ACHN (cell line): ENCODE measurements at regions not wholly inside any gene's neighbourhood (a gene's known extent, or its start where the extent isn't known, plus 50 kb on each side); places are given as distances from the start of the nearest gene placed in this dataset.
A peak's percentile ranks its signal among the peaks of the same experiment; 100 is the strongest.
"Not testable (repeated sequence)": the region's sequence is repeated elsewhere in the genome, so short reads cannot be mapped to it uniquely, and the experiment has no call there.

Experiments
- DNase-seq: peaks from one replicate; pipeline ENCODE4 v3.0.0-alpha.2; 2015
- in situ Hi-C: cut with HindIII; loops from 2 replicates; pipeline ENCODE4 v1.10.0; 2017; ENCODE audit warnings: low sequenced_read_pairs, low pct_ligation_motif_present, low pct_unique_long_range_greater_than_20kb

DNA sequence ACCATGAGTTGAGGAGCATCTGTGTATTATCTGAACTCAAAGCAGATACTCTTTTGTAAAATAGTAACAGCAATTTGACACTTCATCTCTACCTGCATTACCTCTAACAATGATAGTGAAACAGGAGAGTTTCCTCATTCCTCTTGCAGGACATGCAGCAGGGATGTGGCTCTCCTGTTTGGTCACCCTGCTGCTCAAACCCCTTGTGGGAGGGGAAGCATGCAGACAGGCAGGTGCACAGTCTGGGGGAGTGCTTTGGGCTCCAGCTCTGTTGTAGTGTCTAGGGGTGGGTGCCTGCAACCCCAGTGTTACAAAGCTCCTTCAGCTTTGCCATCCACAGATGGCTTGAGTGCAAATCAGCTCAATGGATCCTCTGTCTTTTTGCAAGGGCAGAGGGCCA lies 827.6 kb downstream of the DACH1 start:
- in situ Hi-C loops: no loop called here
- DNase-seq: no peak

DNA sequence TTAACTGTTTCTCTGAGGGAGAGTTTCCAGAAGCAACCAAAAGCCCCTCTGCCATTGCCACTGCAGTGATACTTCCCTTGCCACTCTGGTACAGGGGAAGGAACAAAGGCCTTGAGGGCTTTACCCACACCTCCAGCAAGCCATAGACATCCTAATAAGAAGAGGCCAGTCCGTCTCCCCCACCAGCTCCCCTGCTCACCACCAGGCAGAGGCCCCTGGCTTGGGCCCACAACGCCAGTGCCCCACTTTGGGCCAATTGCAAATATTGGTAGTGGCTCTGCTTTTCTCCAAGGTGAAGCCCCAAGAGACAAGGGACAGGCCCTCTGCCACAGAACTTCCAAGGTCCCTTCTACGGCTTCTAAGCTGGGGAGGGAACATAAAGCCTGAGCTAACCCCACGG lies 833.0 kb downstream of the DACH1 start:
- no peak for DNase-seq
- in situ Hi-C loops: no loop called here

GRCh38 chr13:71033026-71033425 lies 834.0 kb downstream of the DACH1 start:
- in situ Hi-C loops: no loop called here
- DNase-seq: no peak

- DNase-seq: no peak
- in situ Hi-C loops: no loop called here
These were observed 836.2 kb downstream of the DACH1 start for GRCh38 chr13:71030784-71031183.

DNA sequence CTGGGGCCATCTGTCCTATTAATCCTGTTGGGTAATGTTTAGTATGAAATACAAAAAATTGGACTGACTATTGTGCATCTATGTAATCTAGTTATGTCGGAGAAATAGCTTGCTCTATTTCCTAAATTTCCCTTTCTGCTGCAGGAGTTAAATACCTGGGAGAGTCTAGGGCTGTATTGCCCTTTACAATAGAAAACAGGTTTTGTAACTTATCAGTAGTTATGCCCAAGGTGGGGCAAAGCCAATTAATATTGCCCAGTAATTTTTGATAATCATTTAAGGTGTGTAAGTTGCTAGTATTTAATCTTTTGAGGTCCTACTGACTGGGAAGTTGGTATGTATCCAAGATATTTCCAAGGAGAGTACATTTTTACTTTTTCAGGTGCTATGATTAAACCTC lies 838.1 kb downstream of the DACH1 start:
- DNase-seq: no peak
- in situ Hi-C loops: no loop called here

DNA sequence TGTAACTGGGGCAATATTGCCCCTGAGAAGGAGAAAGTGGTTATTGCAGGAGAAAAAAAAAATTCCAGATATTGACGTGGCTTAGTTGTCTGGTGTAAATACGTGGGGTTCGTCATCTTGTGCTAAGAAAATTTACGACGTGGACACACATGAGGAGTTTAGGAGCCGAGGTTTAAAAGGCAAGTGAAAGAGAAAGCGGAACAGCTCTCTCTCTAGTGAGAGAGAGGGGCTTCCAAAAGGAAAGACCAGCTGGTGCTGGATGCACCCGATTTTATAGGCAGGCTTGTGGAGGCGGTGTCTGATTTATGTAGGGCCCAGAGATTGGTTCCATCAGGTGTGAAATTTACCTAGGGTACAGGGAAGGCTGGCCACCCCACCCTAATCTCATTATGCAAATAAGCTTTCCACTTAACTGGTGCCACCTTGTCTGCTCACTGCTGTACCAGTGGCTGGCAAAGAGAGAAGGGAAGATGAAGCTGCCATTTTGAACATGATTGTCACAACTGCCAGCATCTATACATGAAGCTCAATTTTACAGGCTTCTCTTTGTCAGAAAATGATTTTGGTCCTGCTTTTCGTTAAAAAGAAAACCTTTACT lies 845.1 kb downstream of the DACH1 start:
- in situ Hi-C loops: no loop called here
- DNase-seq: no peak

DNA sequence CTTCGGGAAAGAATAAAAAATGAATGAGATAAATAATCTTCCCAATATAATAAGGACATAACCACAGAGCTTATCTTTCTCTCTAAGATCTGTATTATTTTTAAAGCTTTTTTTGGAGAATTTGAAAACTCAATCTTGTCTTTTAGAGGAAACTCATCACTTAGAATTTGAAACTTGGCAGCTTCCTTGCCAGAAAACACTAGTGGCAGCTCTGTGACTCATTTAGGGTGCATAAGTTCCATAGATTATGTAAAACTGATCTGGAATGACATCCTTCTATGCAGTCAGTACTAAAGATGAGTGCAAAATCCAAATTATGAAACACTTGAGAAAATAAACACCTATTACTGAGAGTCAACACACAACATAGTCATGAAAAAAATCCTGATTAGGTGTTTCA lies 848.0 kb downstream of the DACH1 start:
- no peak for DNase-seq
- in situ Hi-C loops: no loop called here

DNA sequence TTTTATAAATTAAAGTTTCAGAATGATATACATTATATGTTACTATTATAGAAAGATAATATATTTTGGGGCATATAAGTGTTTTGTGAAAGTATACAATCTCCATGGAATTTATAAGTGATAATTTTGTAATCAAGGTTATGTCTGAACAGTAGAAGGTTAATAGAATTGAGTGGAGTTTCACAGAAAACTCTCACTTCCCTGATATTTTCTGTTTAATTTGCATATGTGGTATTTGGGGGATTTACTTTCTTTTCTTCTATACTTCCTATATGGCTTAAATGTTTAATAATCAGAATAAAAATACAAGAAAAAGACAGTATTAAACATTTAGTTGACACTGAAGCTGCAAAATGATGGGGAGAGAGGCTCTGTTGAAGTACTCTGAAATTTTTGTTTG lies 848.5 kb downstream of the DACH1 start:
- DNase-seq: no peak
- in situ Hi-C loops: no loop called here

GRCh38 chr13:71017607-71018006 lies 849.4 kb downstream of the DACH1 start:
- no peak for DNase-seq
- in situ Hi-C loops: no loop called here

DNA sequence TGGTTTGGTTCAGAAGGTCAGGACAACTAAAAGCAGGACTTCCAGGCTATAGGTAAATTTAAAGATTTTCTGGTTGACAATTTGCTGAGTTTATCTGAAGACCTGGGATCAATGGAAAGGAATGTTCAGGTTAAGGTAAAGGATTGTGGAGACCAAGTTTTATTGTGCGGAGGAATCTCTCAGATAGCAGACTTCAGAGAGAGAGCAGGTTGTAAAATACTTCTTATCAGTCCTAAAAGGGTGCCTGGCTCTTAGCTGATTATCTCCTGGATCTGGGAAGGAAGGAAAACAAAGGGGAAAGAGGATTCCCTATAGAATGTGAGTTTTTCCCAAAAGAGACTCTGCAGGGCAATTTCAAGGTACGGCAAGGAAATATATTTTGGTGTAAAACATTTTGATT lies 851.5 kb downstream of the DACH1 start:
- in situ Hi-C loops: no loop called here
- DNase-seq: no peak

- DNase-seq: no peak
- in situ Hi-C loops: no loop called here
These were observed 852.0 kb downstream of the DACH1 start for GRCh38 chr13:71015021-71015420.

- DNase-seq: no peak
- in situ Hi-C loops: no loop called here
These were observed 861.1 kb downstream of the DACH1 start for GRCh38 chr13:71005919-71006318.

DNA sequence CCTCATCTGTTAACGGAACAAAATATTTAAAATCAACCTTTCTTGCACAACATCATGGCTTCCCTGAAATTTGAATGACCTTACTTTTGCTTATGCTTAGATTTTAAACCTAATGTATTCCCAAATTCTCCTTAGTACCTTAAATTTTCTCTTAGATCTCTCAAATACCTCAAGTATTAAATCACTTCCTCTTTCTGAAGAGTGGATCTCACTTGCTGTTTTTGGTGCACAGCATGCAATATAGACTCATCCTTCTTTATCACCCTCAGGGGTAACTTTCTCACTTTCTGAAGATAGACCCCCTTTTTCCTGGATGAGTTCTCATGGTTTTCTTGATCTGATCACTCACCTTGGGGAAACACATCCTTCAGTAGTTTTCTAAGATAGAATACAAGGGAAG lies 871.7 kb downstream of the DACH1 start:
- no peak for DNase-seq
- in situ Hi-C loops: no loop called here

DNA sequence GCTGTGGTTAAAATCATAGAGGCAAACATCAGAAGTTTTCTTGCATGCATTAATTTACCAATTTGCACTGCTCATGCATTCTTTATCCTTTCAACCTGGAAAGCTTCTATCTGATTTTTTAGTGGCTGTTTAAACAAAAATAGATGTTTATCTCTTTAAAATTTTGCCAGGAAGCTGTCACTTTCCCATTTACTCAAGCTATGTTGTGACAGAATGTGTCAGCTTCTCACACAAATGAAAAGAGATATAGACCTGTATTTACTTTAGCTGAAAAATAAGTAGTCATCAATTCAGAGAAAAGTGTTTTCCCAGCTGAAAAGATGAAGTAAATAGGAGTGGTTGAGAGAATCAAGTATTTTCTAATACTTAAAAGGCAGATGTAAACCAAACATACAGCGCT lies 872.8 kb downstream of the DACH1 start:
- in situ Hi-C loops: no loop called here
- DNase-seq: no peak

- DNase-seq: no peak
- in situ Hi-C loops: no loop called here
These were observed 878.8 kb upstream of the KLHL1 start for GRCh38 chr13:70987043-70987442.

DNA sequence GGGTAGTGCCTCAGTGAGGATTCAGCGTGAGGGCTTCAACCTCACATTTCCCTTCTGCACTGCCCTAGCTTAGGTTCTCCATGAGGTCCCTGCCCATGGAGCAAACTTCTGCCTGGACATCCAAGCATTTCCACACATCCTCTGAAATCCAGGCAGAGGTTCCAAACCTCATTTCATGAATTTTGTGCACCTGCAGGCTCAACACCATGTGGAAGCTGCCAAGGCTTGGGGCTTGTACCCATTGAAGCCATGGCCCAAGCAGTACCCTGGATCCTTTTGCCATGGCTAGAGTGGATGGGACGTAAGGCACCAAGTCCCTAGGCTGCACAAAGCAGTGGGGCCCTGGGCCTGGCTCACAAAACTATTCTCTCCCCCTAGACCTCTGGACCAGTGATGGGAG lies 877.1 kb upstream of the KLHL1 start:
- DNase-seq: no peak
- in situ Hi-C loops: no loop called here

GRCh38 chr13:70981219-70981618 lies 873.0 kb upstream of the KLHL1 start:
- DNase-seq, in situ Hi-C loops: not testable (repeated sequence)

- in situ Hi-C loops: no loop called here
- DNase-seq: no peak
These were observed 861.1 kb upstream of the KLHL1 start for GRCh38 chr13:70969321-70969720.

DNA sequence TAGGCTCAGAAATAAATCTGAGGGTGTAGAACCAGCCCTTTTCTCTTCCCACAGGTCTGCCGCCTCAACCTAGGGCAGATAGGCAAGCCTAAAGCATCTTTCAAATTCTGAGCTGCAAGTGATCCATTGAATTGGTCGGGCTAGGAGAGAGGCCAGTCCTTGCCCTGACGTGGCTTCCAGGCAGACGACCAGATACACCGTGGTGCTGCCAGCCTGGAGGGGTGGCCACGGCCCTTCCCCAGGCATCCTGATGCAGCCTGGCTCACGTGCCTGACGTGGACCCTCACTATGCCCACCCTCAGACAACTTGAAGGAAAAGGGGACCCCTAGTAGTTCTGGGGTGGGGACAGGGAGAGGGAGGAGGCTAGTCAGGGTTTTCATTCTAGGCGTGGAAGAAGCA lies 859.3 kb upstream of the KLHL1 start:
- DNase-seq: no peak
- in situ Hi-C loops: no loop called here

DNA sequence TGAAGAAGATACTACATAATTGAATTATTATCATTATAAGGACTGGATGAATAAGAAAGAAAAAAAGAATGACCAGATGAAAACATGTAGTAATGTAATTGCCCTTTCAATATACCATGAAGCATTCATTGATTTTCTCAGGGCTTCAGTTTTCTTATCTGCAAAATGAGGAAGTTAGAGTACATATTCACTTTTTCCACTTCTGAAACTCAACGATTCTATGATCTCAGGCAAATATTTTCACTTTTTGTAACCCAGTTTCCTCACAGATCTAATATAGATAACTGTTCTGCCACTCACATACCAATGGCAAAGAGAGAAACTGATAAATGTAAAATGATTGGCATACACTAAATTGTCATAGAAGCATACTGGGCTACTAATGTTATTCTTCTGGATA lies 856.6 kb upstream of the KLHL1 start:
- in situ Hi-C loops: no loop called here
- DNase-seq: no peak

GRCh38 chr13:70964124-70964523 lies 855.9 kb upstream of the KLHL1 start:
- in situ Hi-C loops: no loop called here
- peak; percentile 22 for DNase-seq
